ENCODE measurements at regions not wholly inside any gene's neighbourhood (a gene's known extent, or its start where the extent isn't known, plus 50 kb on each side); places are given as distances from the start of the nearest gene placed in this dataset.

- H3K27me3 ChIP-seq: no peaks in the 10 kb centered on the region
- in situ Hi-C loops (cut with MboI; ENCODE audit: low sequenced_read_pairs in 4 of 4) (no loop called here), intact Hi-C loops (cut with DNase I; ENCODE audit: low total_unique reads) (no loop called here)
Measured at GRCh38 chr12:22740656-22741355, 115.8 kb downstream of the ETNK1 start.

GRCh38 chr12:22743700-22744099 lies 118.7 kb downstream of the ETNK1 start:
- in situ Hi-C loops (cut with MboI; ENCODE audit: low sequenced_read_pairs in 4 of 4): no loop called here
- TF ChIP-seq CTCF (IDR thresholded peaks at IDR 0.05 in 4 of 5, conservative IDR thresholded peaks at IDR 0.05 in 1 of 5): no peak
- no peak for TF ChIP-seq POLR2A (IDR thresholded peaks at IDR 0.05)
- DNase-seq (no peak), ATAC-seq (no peak)
- no peaks in the 10 kb centered on the region for H3K36me3 ChIP-seq
- H3K4me1 ChIP-seq: no peaks in the 10 kb centered on the region
- H3K4me3 ChIP-seq: no peak overlapping the region
- no peak overlapping the region for H3K27ac ChIP-seq
- no peaks in the 10 kb centered on the region for H3K9me3 ChIP-seq
- intact Hi-C loops (cut with DNase I; ENCODE audit: low total_unique reads): no loop called here
- no peaks in the 10 kb centered on the region for H3K27me3 ChIP-seq

More at GRCh38 chr12:22740656-22741355, 115.8 kb downstream of the ETNK1 start:
- TF ChIP-seq POLR2A (IDR thresholded peaks at IDR 0.05): no peak
- TF ChIP-seq CTCF (IDR thresholded peaks at IDR 0.05 in 4 of 5, conservative IDR thresholded peaks at IDR 0.05 in 1 of 5): no peak
- ATAC-seq (no peak), DNase-seq (no peak)
- Histone ChIP-seq H3K4me1 (no peaks in the 10 kb centered on the region), H3K9me3 (no peaks in the 10 kb centered on the region), H3K36me3 (no peaks in the 10 kb centered on the region), H3K4me3 (no peak overlapping the region), H3K27ac (no peak overlapping the region)

- no peaks in the 10 kb centered on the region for H3K36me3 ChIP-seq
- no peak overlapping the region for H3K27ac ChIP-seq
- no peak overlapping the region for H3K4me3 ChIP-seq
- ATAC-seq (no peak), DNase-seq (no peak)
- H3K4me1 ChIP-seq: no peaks in the 10 kb centered on the region
- H3K27me3 ChIP-seq: no peaks in the 10 kb centered on the region
- no peak for TF ChIP-seq POLR2A (IDR thresholded peaks at IDR 0.05)
- no peak for TF ChIP-seq CTCF (IDR thresholded peaks at IDR 0.05 in 4 of 5, conservative IDR thresholded peaks at IDR 0.05 in 1 of 5)
- intact Hi-C loops (cut with DNase I; ENCODE audit: low total_unique reads): no loop called here
- no peaks in the 10 kb centered on the region for H3K9me3 ChIP-seq
- in situ Hi-C loops (cut with MboI; ENCODE audit: low sequenced_read_pairs in 4 of 4): no loop called here
Measured at GRCh38 chr12:22744197-22744596, 119.2 kb downstream of the ETNK1 start.

GRCh38 chr12:22746720-22747119 lies 121.7 kb downstream of the ETNK1 start:
- no peak for DNase-seq
- intact Hi-C loops (cut with DNase I; ENCODE audit: low total_unique reads): no loop called here
- Histone ChIP-seq H3K9me3 (no peaks in the 10 kb centered on the region), H3K4me1 (no peaks in the 10 kb centered on the region), H3K27me3 (no peaks in the 10 kb centered on the region), H3K27ac (no peak overlapping the region), H3K4me3 (no peak overlapping the region), H3K36me3 (no peaks in the 10 kb centered on the region)
- ATAC-seq: no peak
- in situ Hi-C loops (cut with MboI; ENCODE audit: low sequenced_read_pairs in 4 of 4): no loop called here
- TF ChIP-seq CTCF (IDR thresholded peaks at IDR 0.05 in 4 of 5, conservative IDR thresholded peaks at IDR 0.05 in 1 of 5): no peak
- TF ChIP-seq POLR2A (IDR thresholded peaks at IDR 0.05): no peak

- no peak for ATAC-seq
- Histone ChIP-seq H3K9me3 (no peaks in the 10 kb centered on the region), H3K27ac (no peak overlapping the region), H3K4me3 (no peak overlapping the region), H3K27me3 (no peaks in the 10 kb centered on the region), H3K36me3 (no peaks in the 10 kb centered on the region), H3K4me1 (no peaks in the 10 kb centered on the region)
- TF ChIP-seq CTCF (IDR thresholded peaks at IDR 0.05 in 4 of 5, conservative IDR thresholded peaks at IDR 0.05 in 1 of 5) (no peak), POLR2A (IDR thresholded peaks at IDR 0.05) (no peak)
- in situ Hi-C loops (cut with MboI; ENCODE audit: low sequenced_read_pairs in 4 of 4): no loop called here
- DNase-seq: no peak
- intact Hi-C loops (cut with DNase I; ENCODE audit: low total_unique reads): no loop called here
Measured at GRCh38 chr12:22755629-22756028, 130.7 kb downstream of the ETNK1 start.

Measured in gastrocnemius medialis (tissue), 4 donors.